ENCODE measurements at regions not wholly inside any gene's neighbourhood (a gene's known extent, or its start where the extent isn't known, plus 50 kb on each side); places are given as distances from the start of the nearest gene placed in this dataset.

DNA sequence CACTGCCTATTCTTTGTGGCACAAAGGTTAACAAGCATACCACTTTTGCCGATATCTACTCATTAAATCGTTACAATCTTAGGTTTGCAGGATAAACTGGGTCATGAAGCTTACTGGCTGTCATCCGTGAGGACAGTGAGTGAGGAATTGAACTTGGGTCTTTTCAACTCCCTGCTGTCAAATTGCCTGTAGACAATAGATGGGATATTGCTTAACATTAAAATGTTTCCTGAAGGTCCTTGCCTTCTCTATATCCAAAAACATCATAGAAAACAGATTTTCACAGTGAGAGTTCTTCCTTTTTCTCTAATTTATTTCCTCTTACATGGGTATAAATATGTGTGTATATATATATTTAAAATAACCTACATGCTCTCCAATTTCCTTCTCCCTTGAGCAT lies 257.8 kb downstream of the LMO4 start:
- DNase-seq, result no peak
- ATAC-seq, result no peak
- Histone ChIP-seq H3K36me3 (no peaks in the 10 kb centered on the region), H3K27ac (no peak overlapping the region), H3K4me3 (no peak overlapping the region), H3K27me3 (ENCODE audit: low read depth) (no peaks in the 10 kb centered on the region), H3K9me3 (no peaks in the 10 kb centered on the region), H3K4me1 (peaks cover 7% of the 10 kb centered on the region)
- TF ChIP-seq, protein P1, sequence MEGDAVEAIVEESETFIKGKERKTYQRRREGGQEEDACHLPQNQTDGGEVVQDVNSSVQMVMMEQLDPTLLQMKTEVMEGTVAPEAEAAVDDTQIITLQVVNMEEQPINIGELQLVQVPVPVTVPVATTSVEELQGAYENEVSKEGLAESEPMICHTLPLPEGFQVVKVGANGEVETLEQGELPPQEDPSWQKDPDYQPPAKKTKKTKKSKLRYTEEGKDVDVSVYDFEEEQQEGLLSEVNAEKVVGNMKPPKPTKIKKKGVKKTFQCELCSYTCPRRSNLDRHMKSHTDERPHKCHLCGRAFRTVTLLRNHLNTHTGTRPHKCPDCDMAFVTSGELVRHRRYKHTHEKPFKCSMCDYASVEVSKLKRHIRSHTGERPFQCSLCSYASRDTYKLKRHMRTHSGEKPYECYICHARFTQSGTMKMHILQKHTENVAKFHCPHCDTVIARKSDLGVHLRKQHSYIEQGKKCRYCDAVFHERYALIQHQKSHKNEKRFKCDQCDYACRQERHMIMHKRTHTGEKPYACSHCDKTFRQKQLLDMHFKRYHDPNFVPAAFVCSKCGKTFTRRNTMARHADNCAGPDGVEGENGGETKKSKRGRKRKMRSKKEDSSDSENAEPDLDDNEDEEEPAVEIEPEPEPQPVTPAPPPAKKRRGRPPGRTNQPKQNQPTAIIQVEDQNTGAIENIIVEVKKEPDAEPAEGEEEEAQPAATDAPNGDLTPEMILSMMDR (IDR thresholded peaks at IDR 0.05), result no peak
- intact Hi-C loops (cut with DNase I), result no loop called here

DNA sequence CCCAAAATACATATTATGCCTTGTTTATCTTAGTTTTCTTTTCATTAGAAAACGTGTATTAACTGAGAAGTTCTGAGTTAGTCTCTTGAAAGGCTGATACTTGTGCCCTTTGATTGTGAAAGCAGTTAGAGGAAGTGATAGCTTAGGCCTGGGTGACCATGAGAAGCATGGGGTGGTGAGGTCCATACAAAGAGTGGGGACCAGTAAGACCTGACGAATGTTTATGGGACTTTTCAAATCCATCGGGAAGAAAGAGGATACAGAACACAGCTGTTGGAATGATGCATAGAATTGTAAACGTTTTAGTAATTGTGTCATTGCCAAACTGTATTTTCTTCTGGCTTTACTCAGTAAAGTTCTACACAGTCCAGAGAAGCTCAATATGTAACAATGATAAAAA lies 259.8 kb downstream of the LMO4 start:
- Histone ChIP-seq H3K4me3 (no peak overlapping the region), H3K27ac (no peak overlapping the region), H3K9me3 (no peaks in the 10 kb centered on the region), H3K4me1 (peaks cover 7% of the 10 kb centered on the region), H3K36me3 (no peaks in the 10 kb centered on the region), H3K27me3 (ENCODE audit: low read depth) (no peaks in the 10 kb centered on the region)
- DNase-seq (no peak), ATAC-seq (no peak)
- TF ChIP-seq, protein P1 (IDR thresholded peaks at IDR 0.05), result no peak
- intact Hi-C loops (cut with DNase I), result no loop called here

DNA sequence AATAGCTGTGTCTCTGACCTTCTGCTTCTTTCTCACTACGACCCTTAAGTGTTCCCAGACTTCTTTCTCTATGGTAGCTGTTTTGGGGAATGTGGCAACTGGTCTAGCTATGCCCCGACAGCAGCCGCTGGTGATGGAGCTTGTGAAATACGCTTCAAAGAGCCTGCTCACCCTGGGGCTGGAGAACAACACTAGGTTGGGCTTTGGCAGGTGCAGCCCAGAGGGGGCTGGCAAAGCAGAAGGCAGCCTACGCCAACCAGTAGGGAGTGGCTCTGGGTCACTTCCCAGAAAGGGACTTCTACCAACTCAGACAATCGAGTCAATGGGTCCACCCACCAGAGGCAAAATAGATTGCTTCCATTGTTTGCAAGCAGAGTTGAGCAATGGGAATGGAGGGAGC lies 262.8 kb downstream of the LMO4 start:
- peaks cover 7% of the 10 kb centered on the region for H3K4me1 ChIP-seq
- DNase-seq (no peak), ATAC-seq (no peak)
- H3K9me3 ChIP-seq, result no peaks in the 10 kb centered on the region
- H3K27ac ChIP-seq, result no peak overlapping the region
- H3K36me3 ChIP-seq, result no peaks in the 10 kb centered on the region
- TF ChIP-seq, protein P1 (IDR thresholded peaks at IDR 0.05), result no peak
- intact Hi-C loops (cut with DNase I), result no loop called here
- H3K4me3 ChIP-seq, result no peak overlapping the region
- no peaks in the 10 kb centered on the region for H3K27me3 ChIP-seq (ENCODE audit: low read depth)

DNA sequence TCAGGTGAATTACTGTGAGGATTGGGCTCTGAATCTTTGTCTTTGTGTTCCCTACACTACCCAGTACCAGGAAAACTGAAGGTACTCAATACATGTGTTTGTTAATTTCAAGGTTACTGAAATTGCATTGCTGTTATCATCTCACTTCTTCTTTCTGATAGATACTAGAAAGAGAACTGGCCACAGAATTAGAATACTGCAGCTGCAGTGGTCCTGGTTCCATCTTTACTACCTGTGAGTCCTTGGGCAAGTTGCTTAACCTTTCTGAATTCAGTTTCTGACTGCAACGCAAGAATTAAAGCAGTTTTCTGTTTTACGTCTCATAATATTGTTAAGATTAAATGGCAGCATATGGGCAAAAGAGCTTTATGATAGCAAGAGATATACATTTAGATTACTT lies 263.5 kb downstream of the LMO4 start:
- Histone ChIP-seq H3K4me3 (no peak overlapping the region), H3K9me3 (no peaks in the 10 kb centered on the region), H3K27ac (no peak overlapping the region), H3K36me3 (no peaks in the 10 kb centered on the region), H3K27me3 (ENCODE audit: low read depth) (no peaks in the 10 kb centered on the region), H3K4me1 (peaks cover 7% of the 10 kb centered on the region)
- no peak for ATAC-seq
- TF ChIP-seq, protein P1 (IDR thresholded peaks at IDR 0.05), result no peak
- intact Hi-C loops (cut with DNase I), result no loop called here
- no peak for DNase-seq

DNA sequence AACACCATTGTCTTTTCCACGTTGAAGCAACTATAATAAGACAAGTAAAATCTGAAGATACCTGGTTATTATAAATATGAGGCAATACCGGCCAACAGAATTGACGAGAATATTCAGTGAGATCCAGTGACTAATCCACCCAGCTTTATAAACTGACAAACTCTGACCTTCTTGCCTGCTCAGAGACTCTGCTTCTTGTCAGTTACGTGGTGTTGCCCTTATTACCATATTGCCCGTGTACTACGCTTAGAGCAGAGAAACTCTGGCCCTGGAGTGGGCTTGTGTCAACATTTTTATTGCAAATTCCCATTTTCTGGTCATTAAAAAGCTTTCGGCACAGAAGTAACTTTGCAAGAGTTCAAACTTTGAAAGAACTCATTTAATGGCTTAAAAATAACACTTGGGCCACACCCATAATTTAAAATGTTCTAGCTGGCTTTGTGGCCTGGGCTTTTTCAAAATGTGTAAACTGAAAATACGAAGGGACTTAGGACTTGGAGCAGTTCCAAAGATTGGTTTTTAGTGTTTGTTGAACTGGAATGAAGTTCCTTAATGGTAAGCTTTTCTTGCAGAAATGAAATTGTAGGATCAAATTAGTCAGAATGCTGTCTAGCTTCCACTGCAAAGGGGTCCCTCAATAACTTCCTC lies 266.2 kb downstream of the LMO4 start:
- no peak for DNase-seq
- Histone ChIP-seq H3K4me3 (no peak overlapping the region), H3K9me3 (no peaks in the 10 kb centered on the region), H3K4me1 (no peaks in the 10 kb centered on the region), H3K27me3 (ENCODE audit: low read depth) (no peaks in the 10 kb centered on the region), H3K36me3 (no peaks in the 10 kb centered on the region), H3K27ac (no peak overlapping the region)
- intact Hi-C loops (cut with DNase I), result no loop called here
- ATAC-seq, result no peak
- TF ChIP-seq, protein P1 (IDR thresholded peaks at IDR 0.05), result no peak
